GM12891 (cell line): ENCODE measurements at regions not wholly inside any gene's neighbourhood (a gene's known extent, or its start where the extent isn't known, plus 50 kb on each side); places are given as distances from the start of the nearest gene placed in this dataset.

Source experiments
- POLR2A ChIP-seq: IDR thresholded peaks from 2 replicates; pipeline ENCODE4 v1.6.1; 2011; ENCODE audit warnings: low read depth, low read length, control low read depth
- POLR2AphosphoS5 ChIP-seq: IDR thresholded peaks from 2 replicates; pipeline ENCODE4 v1.6.1; 2011; ENCODE audit warnings: low read depth, low read length, control low read depth
- TAF1 ChIP-seq: IDR thresholded peaks from 2 replicates; pipeline ENCODE4 v1.6.1; 2011; ENCODE audit warnings: low read depth, low read length, control low read depth

- TF ChIP-seq POLR2A = no peak
- TF ChIP-seq POLR2AphosphoS5 = no peak
- no peak for TF ChIP-seq TAF1
Measured at GRCh38 chr5:2546938-2547337, 204.5 kb downstream of the IRX2 start.
